ENCODE measurements at regions not wholly inside any gene's neighbourhood (a gene's known extent, or its start where the extent isn't known, plus 50 kb on each side); places are given as distances from the start of the nearest gene placed in this dataset.

- Histone ChIP-seq H3K27ac (ENCODE audit: control insufficient read depth, insufficient read depth, low read length) (no peak overlapping the region), H3K9ac (ENCODE audit: control insufficient read depth, extremely low read depth, insufficient read depth, low read length) (no peak overlapping the region), H4K20me1 (ENCODE audit: control insufficient read depth, extremely low read depth, insufficient read depth, low read length) (no peaks in the 10 kb centered on the region), H3K4me3 (ENCODE audit: control insufficient read depth in 2 of 3, extremely low read depth in 1 of 3, insufficient read depth in 2 of 3, low read depth in 1 of 3, low read length in 3 of 3) (no peak overlapping the region), H3K4me2 (ENCODE audit: control insufficient read depth, extremely low read depth, insufficient read depth, low read depth, low read length) (no peak overlapping the region), H2AFZ (ENCODE audit: control insufficient read depth, low read length) (no peak overlapping the region), H3K9me3 (ENCODE audit: control insufficient read depth, low read depth, low read length) (no peaks in the 10 kb centered on the region), H3K36me3 (ENCODE audit: control insufficient read depth in 2 of 2, extremely low read depth in 1 of 2, insufficient read depth in 2 of 2, low read length in 2 of 2) (no peaks in the 10 kb centered on the region), H3K4me1 (ENCODE audit: control insufficient read depth, extremely low read depth, insufficient read depth, low read length) (no peaks in the 10 kb centered on the region), H3K79me2 (ENCODE audit: control insufficient read depth, insufficient read depth, low read length) (no peaks in the 10 kb centered on the region), H3K9me1 (ENCODE audit: control insufficient read depth, extremely low read depth, insufficient read depth, low read length) (no peaks in the 10 kb centered on the region), H3K27me3 (ENCODE audit: control insufficient read depth, extremely low read depth, insufficient read depth, low read length) (no peaks in the 10 kb centered on the region)
- no peak for TF ChIP-seq CTCF (optimal IDR thresholded peaks at IDR 0.05 in 1 of 3, IDR thresholded peaks at IDR 0.05 in 1 of 3, conservative IDR thresholded peaks at IDR 0.05 in 1 of 3; ENCODE audit: extremely low read depth in 1 of 3, insufficient read depth in 2 of 3, low read length in 3 of 3)
- dilution Hi-C loops (cut with MboI; ENCODE audit: extremely low pct_ligation_motif_present, low sequenced_read_pairs), result no loop called here
- DNase-seq (ENCODE audit: low read depth, low spot score), result no peak
- no peak for FAIRE-seq
Observed at GRCh38 chr18:77645170-77645872, 395.7 kb downstream of the GALR1 start.

- H3K27me3 ChIP-seq (ENCODE audit: control insufficient read depth, extremely low read depth, insufficient read depth, low read length), result no peaks in the 10 kb centered on the region
- H3K9me1 ChIP-seq (ENCODE audit: control insufficient read depth, extremely low read depth, insufficient read depth, low read length), result no peaks in the 10 kb centered on the region
- H3K9me3 ChIP-seq (ENCODE audit: control insufficient read depth, low read depth, low read length), result no peaks in the 10 kb centered on the region
- H2AFZ ChIP-seq (ENCODE audit: control insufficient read depth, low read length), result no peak overlapping the region
- FAIRE-seq (no peak), DNase-seq (ENCODE audit: low read depth, low spot score) (no peak)
- H3K36me3 ChIP-seq (ENCODE audit: control insufficient read depth in 2 of 2, extremely low read depth in 1 of 2, insufficient read depth in 2 of 2, low read length in 2 of 2), result no peaks in the 10 kb centered on the region
- no peak overlapping the region for H3K27ac ChIP-seq (ENCODE audit: control insufficient read depth, insufficient read depth, low read length)
- TF ChIP-seq EZH2 (IDR thresholded peaks at IDR 0.05; ENCODE audit: low read length) (no peak), CTCF (optimal IDR thresholded peaks at IDR 0.05 in 1 of 3, IDR thresholded peaks at IDR 0.05 in 1 of 3, conservative IDR thresholded peaks at IDR 0.05 in 1 of 3; ENCODE audit: extremely low read depth in 1 of 3, insufficient read depth in 2 of 3, low read length in 3 of 3) (no peak)
- H3K79me2 ChIP-seq (ENCODE audit: control insufficient read depth, insufficient read depth, low read length), result no peaks in the 10 kb centered on the region
- H3K9ac ChIP-seq (ENCODE audit: control insufficient read depth, extremely low read depth, insufficient read depth, low read length), result no peak overlapping the region
- H4K20me1 ChIP-seq (ENCODE audit: control insufficient read depth, extremely low read depth, insufficient read depth, low read length), result no peaks in the 10 kb centered on the region
- H3K4me2 ChIP-seq (ENCODE audit: control insufficient read depth, extremely low read depth, insufficient read depth, low read depth, low read length), result no peak overlapping the region
- H3K4me1 ChIP-seq (ENCODE audit: control insufficient read depth, extremely low read depth, insufficient read depth, low read length), result no peaks in the 10 kb centered on the region
- dilution Hi-C loops (cut with MboI; ENCODE audit: extremely low pct_ligation_motif_present, low sequenced_read_pairs), result no loop called here
- H3K4me3 ChIP-seq (ENCODE audit: control insufficient read depth in 2 of 3, extremely low read depth in 1 of 3, insufficient read depth in 2 of 3, low read depth in 1 of 3, low read length in 3 of 3), result no peak overlapping the region
Observed at GRCh38 chr18:77647472-77647871, 397.8 kb downstream of the GALR1 start.

Measured in keratinocyte (primary cell).